ENCODE measurements at regions not wholly inside any gene's neighbourhood (a gene's known extent, or its start where the extent isn't known, plus 50 kb on each side); places are given as distances from the start of the nearest gene placed in this dataset.

- no peaks in the 10 kb centered on the region for H3K36me3 ChIP-seq (ENCODE audit: insufficient read depth)
- H3K79me2 ChIP-seq (replicated peaks; ENCODE audit: insufficient read depth), result peaks cover 86% of the 10 kb centered on the region
- Mint-ChIP-seq H3K9me3 (no peaks in the 10 kb centered on the region), H3K4me3 (no peak overlapping the region), H3K4me1 (peaks cover 8% of the 10 kb centered on the region), H3K27me3 (ENCODE audit: insufficient read depth, low read depth, poor library complexity) (no peaks in the 10 kb centered on the region), H3K36me3 (ENCODE audit: low read depth) (0 out of 3 replicates have a peak, but pooled peaks cover 3% of the 10 kb centered on the region), H3K27ac (peak overlapping the region; percentile 67; the same call in 1 of the 2 replicates)
- H3K4me2 ChIP-seq, result no peak overlapping the region
- no peak overlapping the region for H3K27ac ChIP-seq (ENCODE audit: low read depth)
- no peak overlapping the region for H3K4me3 ChIP-seq
- H3K27me3 ChIP-seq (ENCODE audit: insufficient read depth), result no peaks in the 10 kb centered on the region
- no peaks in the 10 kb centered on the region for H3K4me1 ChIP-seq (ENCODE audit: insufficient read depth)
- ATAC-seq (no peak), DNase-seq (ENCODE audit: low spot score) (no peak)
- H2AFZ ChIP-seq, result no peak overlapping the region
- H4K20me1 ChIP-seq (replicated peaks; ENCODE audit: insufficient read depth), result 0 out of 2 replicates have a peak, but pooled peaks cover 3% of the 10 kb centered on the region
- H3K9me2 ChIP-seq (ENCODE audit: insufficient read depth), result no peaks in the 10 kb centered on the region
- no peaks in the 10 kb centered on the region for H3F3A ChIP-seq (replicated peaks; ENCODE audit: low read depth)
- TF ChIP-seq, protein P1, sequence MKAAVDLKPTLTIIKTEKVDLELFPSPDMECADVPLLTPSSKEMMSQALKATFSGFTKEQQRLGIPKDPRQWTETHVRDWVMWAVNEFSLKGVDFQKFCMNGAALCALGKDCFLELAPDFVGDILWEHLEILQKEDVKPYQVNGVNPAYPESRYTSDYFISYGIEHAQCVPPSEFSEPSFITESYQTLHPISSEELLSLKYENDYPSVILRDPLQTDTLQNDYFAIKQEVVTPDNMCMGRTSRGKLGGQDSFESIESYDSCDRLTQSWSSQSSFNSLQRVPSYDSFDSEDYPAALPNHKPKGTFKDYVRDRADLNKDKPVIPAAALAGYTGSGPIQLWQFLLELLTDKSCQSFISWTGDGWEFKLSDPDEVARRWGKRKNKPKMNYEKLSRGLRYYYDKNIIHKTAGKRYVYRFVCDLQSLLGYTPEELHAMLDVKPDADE (IDR thresholded peaks at IDR 0.05), result no peak
- TF ChIP-seq ZNF331 (CRISPR knock-in tag; IDR thresholded peaks at IDR 0.05; ENCODE audit: low read depth), result no peak
- no peak for TF ChIP-seq EZH2phosphoT487 (IDR thresholded peaks at IDR 0.05; ENCODE audit: unreplicated experiment)
- TF ChIP-seq NANOG (IDR thresholded peaks at IDR 0.05; ENCODE audit: borderline replicate concordance), result no peak
- TF ChIP-seq ZNF114 (CRISPR knock-in tag; IDR thresholded peaks at IDR 0.05), result no peak
- TF ChIP-seq, protein P2, sequence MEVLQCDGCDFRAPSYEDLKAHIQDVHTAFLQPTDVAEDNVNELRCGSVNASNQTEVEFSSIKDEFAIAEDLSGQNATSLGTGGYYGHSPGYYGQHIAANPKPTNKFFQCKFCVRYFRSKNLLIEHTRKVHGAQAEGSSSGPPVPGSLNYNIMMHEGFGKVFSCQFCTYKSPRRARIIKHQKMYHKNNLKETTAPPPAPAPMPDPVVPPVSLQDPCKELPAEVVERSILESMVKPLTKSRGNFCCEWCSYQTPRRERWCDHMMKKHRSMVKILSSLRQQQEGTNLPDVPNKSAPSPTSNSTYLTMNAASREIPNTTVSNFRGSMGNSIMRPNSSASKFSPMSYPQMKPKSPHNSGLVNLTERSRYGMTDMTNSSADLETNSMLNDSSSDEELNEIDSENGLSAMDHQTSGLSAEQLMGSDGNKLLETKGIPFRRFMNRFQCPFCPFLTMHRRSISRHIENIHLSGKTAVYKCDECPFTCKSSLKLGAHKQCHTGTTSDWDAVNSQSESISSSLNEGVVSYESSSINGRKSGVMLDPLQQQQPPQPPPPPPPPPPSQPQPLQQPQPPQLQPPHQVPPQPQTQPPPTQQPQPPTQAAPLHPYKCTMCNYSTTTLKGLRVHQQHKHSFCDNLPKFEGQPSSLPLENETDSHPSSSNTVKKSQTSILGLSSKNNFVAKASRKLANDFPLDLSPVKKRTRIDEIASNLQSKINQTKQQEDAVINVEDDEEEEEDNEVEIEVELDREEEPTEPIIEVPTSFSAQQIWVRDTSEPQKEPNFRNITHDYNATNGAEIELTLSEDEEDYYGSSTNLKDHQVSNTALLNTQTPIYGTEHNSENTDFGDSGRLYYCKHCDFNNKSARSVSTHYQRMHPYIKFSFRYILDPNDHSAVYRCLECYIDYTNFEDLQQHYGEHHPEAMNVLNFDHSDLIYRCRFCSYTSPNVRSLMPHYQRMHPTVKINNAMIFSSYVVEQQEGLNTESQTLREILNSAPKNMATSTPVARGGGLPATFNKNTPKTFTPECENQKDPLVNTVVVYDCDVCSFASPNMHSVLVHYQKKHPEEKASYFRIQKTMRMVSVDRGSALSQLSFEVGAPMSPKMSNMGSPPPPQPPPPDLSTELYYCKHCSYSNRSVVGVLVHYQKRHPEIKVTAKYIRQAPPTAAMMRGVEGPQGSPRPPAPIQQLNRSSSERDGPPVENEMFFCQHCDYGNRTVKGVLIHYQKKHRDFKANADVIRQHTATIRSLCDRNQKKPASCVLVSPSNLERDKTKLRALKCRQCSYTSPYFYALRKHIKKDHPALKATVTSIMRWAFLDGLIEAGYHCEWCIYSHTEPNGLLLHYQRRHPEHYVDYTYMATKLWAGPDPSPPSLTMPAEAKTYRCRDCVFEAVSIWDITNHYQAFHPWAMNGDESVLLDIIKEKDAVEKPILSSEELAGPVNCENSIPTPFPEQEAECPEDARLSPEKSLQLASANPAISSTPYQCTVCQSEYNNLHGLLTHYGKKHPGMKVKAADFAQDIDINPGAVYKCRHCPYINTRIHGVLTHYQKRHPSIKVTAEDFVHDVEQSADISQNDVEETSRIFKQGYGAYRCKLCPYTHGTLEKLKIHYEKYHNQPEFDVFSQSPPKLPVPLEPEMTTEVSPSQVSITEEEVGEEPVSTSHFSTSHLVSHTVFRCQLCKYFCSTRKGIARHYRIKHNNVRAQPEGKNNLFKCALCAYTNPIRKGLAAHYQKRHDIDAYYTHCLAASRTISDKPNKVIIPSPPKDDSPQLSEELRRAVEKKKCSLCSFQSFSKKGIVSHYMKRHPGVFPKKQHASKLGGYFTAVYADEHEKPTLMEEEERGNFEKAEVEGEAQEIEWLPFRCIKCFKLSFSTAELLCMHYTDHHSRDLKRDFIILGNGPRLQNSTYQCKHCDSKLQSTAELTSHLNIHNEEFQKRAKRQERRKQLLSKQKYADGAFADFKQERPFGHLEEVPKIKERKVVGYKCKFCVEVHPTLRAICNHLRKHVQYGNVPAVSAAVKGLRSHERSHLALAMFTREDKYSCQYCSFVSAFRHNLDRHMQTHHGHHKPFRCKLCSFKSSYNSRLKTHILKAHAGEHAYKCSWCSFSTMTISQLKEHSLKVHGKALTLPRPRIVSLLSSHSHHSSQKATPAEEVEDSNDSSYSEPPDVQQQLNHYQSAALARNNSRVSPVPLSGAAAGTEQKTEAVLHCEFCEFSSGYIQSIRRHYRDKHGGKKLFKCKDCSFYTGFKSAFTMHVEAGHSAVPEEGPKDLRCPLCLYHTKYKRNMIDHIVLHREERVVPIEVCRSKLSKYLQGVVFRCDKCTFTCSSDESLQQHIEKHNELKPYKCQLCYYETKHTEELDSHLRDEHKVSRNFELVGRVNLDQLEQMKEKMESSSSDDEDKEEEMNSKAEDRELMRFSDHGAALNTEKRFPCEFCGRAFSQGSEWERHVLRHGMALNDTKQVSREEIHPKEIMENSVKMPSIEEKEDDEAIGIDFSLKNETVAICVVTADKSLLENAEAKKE (CRISPR knock-in tag; IDR thresholded peaks at IDR 0.05), result no peak
- TF ChIP-seq JUNB (IDR thresholded peaks at IDR 0.05; ENCODE audit: unreplicated experiment), result no peak
- TF ChIP-seq CREB1 (CRISPR knock-in tag; IDR thresholded peaks at IDR 0.05; ENCODE audit: low read depth), result no peak
- no peak for TF ChIP-seq REST (IDR thresholded peaks at IDR 0.05; ENCODE audit: unreplicated experiment)
- TF ChIP-seq POLR2AphosphoS5 (IDR thresholded peaks at IDR 0.05; ENCODE audit: low read depth), result no peak
- no peak for TF ChIP-seq STAT1 (IDR thresholded peaks at IDR 0.05; ENCODE audit: unreplicated experiment)
- TF ChIP-seq CTCF (conservative IDR thresholded peaks at IDR 0.05; ENCODE audit: low read depth in 2 of 2), result no peak
- TF ChIP-seq EZH2 (IDR thresholded peaks at IDR 0.05; ENCODE audit: low read depth, unreplicated experiment), result no peak
Measured at GRCh38 chr14:71388862-71389261, 481.6 kb downstream of the PCNX1 start.

Data from GM23338 (cell line).